ENCODE measurements at regions not wholly inside any gene's neighbourhood (a gene's known extent, or its start where the extent isn't known, plus 50 kb on each side); places are given as distances from the start of the nearest gene placed in this dataset.

DNA sequence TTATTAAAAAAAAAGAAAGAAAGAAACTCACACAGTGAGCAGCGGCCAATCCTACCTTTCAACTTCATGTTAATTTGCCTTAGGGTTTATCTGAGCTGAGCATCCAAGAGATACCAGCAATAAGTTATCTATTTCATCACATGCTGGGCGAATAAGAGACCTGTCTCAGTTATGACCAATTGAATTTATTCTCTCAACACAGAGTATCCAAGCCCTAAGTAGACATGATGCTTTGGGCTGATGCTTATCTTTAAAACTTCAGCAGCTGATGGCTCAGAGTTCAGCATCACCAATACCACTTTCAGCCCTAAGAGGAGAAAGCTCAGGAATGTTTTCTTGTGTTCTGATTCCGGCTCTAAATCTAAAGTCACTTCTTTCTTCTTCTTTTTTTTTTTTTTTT is 489.0 kb upstream of the ZFHX3 start:
- DNase-seq (ENCODE audit: low read depth in 2 of 2) = no peak

- DNase-seq (ENCODE audit: low read depth in 2 of 2) = no peak
Measured at GRCh38 chr16:73531021-73531420, 483.1 kb upstream of the ZFHX3 start.

DNA sequence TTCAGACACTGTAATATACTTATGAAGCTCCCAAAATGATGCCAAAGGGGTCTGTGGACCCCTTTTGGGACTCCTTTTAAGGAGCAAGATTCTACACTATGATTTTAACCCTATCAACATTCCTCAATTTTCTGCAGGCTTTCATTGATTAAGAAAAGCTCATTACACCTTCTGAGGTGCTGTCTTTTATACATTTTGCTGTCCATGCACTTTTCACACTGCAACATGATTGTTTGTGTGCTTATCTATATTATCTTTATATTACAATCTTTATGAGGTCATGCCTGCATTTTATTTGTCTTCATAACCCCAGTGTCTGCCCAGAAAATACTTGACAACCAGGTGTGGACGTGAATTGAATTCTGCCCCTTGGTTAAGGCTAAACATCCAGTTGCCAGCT is 482.6 kb upstream of the ZFHX3 start:
- no peak for DNase-seq (ENCODE audit: low read depth in 2 of 2)

- DNase-seq (ENCODE audit: low read depth in 2 of 2) = no peak
Measured at GRCh38 chr16:73529303-73530012, 481.5 kb upstream of the ZFHX3 start.

- no peak for DNase-seq (ENCODE audit: low read depth in 2 of 2)
Measured at GRCh38 chr16:73527187-73527586, 479.3 kb upstream of the ZFHX3 start.

GRCh38 chr16:73526011-73526804 is 478.3 kb upstream of the ZFHX3 start:
- DNase-seq (ENCODE audit: low read depth in 2 of 2) = no peak

- no peak for DNase-seq (ENCODE audit: low read depth in 2 of 2)
Measured at GRCh38 chr16:73523209-73523608, 475.3 kb upstream of the ZFHX3 start.

DNA sequence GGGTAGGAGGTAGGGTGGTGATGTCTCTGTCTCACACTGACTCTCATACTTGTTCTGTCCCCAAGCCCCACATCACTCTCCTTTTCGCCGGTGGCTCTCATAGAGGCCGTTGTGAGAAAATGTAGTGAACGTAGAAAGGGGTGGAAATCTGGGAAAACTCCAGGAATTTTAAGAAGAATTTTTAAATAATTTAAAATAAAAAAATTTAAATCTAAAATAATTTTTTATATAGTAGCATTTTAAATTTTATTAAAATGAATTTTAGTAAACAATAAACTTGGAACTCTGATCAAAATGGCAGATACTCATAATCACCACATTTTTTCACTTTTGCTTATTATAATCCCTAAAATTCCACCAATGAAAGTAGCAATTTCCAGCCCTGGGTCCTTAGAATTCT is 473.6 kb upstream of the ZFHX3 start:
- DNase-seq (ENCODE audit: low read depth in 2 of 2) = no peak

DNA sequence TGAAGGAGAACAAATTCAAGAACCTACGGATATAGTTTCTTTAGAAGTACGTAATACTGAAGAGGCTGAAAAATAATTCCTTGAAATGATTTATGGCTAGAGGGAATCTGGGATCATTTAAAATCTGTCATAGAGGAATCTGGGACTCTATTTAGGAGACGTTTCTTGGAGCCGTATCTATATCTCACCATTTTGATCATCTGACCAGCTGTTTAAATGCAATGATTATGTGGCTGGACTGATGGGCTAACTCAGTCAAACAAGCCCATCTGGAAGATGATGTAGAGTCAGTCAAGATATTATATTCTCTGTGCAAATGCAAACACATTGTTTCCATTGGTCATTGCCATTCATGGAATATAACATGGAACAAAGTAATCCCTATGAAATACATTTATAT is 467.7 kb upstream of the ZFHX3 start:
- no peak for DNase-seq (ENCODE audit: low read depth in 2 of 2)

- DNase-seq (ENCODE audit: low read depth in 2 of 2) = no peak
Measured at GRCh38 chr16:73510852-73511251, 462.9 kb upstream of the ZFHX3 start.

DNA sequence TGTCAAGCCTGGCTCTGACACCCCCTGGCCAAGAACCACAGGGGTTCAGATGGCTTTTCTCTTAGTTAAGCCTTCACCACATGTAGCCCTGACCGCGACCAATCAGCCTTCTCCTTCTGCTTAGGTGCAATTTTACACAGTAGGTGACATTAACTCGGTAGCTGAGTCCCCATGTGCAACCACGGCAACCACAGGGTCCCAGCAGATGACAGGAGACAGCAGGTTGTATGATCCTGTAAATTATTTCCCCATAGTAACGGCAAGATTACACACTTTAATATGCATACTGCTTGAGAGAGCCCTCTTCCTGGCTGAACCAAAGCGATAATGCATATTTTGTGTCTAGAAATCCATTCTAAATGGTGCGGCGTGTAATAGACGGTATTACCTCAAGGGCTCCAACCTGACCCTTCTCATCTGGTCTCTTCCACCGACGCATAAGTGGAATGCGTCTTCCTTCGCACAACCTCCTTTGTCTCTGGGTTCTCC is 458.7 kb upstream of the ZFHX3 start:
- no peak for DNase-seq (ENCODE audit: low read depth in 2 of 2)

DNA sequence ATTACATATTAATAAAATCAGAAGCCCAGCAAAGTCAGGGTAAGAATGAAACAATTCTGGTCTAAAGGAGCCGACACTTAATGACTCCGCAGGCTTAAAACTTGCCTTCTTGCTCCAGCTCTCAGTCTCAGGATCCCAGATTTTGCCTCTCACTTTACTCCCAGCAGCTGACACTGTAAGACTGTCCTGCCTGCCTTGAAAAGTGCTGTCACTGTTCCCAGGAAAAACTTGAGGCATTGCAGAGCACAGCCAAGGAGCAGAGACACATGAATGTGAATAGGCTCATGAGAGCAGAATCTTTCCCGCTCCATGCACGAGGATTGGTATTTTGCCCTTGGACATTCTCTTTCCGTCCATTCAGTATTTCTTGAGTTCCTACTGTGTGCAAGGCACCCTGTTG is 457.6 kb upstream of the ZFHX3 start:
- no peak for DNase-seq (ENCODE audit: low read depth in 2 of 2)

DNA sequence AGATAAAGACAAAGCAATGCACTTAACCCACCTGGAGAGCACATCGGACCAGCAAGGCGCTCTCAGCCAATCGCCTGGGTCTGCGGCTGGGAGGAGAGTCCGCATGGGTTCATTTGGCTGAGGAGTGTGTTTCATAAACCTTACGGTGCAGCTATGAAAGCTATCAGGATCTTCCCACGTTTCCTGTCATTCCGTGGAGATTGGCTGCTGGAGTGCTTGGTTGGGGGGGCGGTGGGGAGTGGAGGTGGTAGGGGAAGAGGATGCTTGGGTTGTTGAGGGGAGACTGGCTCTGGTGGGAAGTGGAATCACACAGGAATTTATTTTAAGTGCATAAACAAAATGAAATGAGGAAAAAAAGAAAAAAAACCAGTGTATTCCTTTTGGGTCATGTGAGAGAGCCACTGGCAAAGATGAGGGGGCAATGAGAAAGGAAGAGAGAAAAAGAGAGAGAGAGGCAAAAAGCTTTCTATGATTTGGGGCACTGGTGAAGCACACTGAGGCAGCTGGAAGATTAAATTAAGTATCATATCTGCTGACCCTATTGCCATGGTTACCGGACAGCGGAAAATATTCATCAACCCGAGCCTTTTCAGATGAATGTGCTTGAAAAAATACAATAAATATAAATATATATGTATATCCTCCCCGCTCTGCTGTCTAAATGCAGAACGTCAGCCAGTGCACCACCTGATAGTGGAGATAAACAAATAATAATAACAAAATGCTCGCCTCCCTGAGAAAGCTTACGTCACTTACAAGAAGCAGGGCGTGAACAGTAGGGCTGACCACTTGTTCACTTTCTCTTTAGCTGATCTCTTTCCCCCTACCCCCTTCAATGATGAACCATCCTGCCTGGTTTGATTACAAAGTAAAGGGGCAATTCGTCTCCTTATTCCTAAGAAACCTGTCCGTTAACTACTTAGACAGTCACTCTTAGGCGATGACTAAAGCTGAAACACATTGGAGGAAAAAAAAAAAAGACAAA is 457.0 kb upstream of the ZFHX3 start:
- no peak for DNase-seq (ENCODE audit: low read depth in 2 of 2)

GRCh38 chr16:73503093-73503492 is 455.2 kb upstream of the ZFHX3 start:
- no peak for DNase-seq (ENCODE audit: low read depth in 2 of 2)

- no peak for DNase-seq (ENCODE audit: low read depth in 2 of 2)
Measured at GRCh38 chr16:73499276-73499675, 451.3 kb upstream of the ZFHX3 start.

DNA sequence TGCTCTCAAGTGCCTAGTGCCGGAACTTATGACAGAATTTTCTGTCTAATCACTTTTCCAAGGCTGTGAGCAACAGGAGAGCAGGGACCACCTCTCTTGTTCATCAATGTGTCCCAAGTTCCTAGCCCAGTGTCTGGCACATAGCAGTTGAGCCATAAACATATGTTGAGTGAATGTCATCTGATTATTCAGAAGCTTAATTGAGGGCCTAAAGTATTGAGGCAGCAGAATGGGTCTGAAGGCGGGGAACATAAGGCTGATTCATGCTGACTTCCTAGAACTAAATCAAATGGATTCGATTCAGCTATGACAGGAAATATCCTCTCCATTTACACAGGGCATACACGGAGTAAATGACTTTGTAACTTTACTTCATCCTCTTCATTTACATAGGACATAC is 438.0 kb upstream of the ZFHX3 start:
- DNase-seq (ENCODE audit: low read depth in 2 of 2) = no peak

- DNase-seq (ENCODE audit: low read depth in 2 of 2) = no peak
Measured at GRCh38 chr16:73483934-73484711, 436.2 kb upstream of the ZFHX3 start.

- no peak for DNase-seq (ENCODE audit: low read depth in 2 of 2)
Measured at GRCh38 chr16:73483076-73483791, 435.3 kb upstream of the ZFHX3 start.

- no peak for DNase-seq (ENCODE audit: low read depth in 2 of 2)
Measured at GRCh38 chr16:73482310-73482709, 434.4 kb upstream of the ZFHX3 start.

- no peak for DNase-seq (ENCODE audit: low read depth in 2 of 2)
Measured at GRCh38 chr16:73480381-73480780, 432.5 kb upstream of the ZFHX3 start.

DNA sequence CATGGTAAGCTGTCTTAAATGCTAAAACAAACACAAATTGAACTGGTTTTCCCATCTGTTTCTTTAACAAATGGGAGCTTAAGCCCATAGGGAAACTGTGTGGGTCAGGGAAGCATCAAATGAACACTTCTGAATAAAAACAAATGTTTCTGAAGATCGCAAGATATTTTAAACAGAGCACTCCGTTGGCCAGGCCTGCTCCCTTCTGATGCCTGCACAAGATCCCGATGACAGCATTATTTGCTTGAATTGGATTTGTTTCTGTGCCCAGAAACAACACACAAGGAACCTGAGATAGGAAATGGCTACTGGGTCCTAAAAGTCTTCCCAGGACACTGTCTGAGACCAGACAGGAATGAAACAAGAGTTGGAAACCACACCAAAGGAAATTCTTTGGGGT is 425.8 kb upstream of the ZFHX3 start:
- DNase-seq (ENCODE audit: low read depth in 2 of 2) = no peak

Data from activated CD4-positive, alpha-beta T cell treated with anti-CD3 and anti-CD28 coated beads for 24 hours (primary cell).